ENCODE measurements at regions not wholly inside any gene's neighbourhood (a gene's known extent, or its start where the extent isn't known, plus 50 kb on each side); places are given as distances from the start of the nearest gene placed in this dataset.

DNA sequence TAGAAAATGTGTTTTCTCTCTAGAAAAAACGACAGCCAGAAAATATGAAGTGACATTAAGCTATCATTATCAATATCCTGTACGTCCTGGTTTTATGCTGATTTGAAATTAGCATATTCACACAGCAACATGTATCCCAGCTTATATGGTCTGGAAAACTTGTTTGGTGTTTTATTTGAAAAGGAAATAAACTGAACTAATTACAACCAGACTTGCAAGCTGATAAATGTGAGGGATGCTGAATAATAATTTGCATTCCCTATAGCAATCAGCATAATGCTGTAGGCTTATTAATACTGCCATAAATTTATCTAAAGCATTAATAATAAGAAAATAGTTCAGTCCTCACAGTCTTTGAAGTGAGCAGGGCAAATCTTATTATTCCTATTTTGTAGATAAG, 336.9 kb upstream of the UMPS start:
- no peak overlapping the region for H3K4me3 ChIP-seq (ENCODE audit: control insufficient read depth, low read depth, low read length)
- DNase-seq (ENCODE audit: low read depth) = no peak
- TF ChIP-seq, protein P1, sequence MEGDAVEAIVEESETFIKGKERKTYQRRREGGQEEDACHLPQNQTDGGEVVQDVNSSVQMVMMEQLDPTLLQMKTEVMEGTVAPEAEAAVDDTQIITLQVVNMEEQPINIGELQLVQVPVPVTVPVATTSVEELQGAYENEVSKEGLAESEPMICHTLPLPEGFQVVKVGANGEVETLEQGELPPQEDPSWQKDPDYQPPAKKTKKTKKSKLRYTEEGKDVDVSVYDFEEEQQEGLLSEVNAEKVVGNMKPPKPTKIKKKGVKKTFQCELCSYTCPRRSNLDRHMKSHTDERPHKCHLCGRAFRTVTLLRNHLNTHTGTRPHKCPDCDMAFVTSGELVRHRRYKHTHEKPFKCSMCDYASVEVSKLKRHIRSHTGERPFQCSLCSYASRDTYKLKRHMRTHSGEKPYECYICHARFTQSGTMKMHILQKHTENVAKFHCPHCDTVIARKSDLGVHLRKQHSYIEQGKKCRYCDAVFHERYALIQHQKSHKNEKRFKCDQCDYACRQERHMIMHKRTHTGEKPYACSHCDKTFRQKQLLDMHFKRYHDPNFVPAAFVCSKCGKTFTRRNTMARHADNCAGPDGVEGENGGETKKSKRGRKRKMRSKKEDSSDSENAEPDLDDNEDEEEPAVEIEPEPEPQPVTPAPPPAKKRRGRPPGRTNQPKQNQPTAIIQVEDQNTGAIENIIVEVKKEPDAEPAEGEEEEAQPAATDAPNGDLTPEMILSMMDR (IDR thresholded peaks at IDR 0.05; ENCODE audit: control insufficient read depth, insufficient read depth, low read depth, low read length, missing control alignments) = no peak

DNA sequence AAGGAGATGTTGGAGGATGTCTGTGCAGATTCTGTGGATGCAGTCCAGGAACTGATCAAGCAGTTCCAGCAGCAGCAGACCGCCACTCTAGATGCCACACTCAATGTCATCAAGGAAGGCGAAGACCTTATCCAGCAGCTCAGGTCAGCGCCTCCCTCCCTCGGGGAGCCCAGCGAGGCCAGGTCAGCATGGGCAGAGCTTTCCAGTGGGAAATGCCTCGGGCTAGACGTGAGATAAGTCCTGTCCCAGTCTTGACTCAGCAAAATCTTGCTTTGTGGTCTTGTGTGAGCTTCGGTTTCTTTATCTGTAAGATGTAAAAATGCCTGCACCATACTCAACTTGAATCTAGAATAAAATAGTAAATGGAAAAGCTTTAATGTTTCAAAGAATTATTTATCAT, 335.1 kb upstream of the UMPS start:
- H3K4me3 ChIP-seq (ENCODE audit: control insufficient read depth, low read depth, low read length) = no peak overlapping the region
- DNase-seq (ENCODE audit: low read depth) = no peak
- TF ChIP-seq, protein P1 (IDR thresholded peaks at IDR 0.05; ENCODE audit: control insufficient read depth, insufficient read depth, low read depth, low read length, missing control alignments) = no peak

DNA sequence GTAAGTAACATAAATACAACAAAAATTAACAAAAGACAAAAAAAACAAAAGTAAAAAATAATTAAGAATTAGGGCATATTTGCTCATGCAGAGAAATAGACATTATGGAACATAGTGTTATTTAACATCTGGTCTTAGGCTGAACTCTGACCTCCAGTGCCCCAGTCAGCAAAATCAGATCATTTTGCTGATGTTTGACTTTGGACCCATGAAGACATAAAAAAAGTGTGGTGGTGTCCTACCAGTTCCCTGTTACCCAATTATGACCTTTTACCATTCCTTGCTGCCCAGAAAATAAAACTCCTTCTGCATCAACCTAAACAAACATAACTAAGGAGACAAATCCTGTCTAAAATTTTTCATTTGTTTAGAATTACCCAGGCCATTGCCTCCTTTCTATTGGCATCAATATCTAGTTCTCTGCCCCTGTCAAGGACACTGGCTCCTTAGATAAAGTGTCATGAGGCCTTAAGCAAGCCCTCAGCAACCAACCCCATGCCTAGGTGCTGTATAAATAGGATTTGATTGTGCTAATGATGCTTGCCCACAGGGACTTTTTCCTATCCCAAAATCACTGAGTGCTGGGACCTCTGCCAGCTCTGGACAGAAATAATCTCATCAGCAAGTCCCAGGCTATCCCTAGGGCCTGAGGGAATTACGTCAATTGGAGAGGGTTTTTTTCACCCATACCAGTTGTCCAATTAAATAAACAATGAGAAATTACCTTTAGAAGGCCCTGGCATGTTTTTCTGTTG, 334.5 kb upstream of the UMPS start:
- H3K4me3 ChIP-seq (ENCODE audit: control insufficient read depth, low read depth, low read length) = no peak overlapping the region
- no peak for DNase-seq (ENCODE audit: low read depth)
- TF ChIP-seq, protein P1 (IDR thresholded peaks at IDR 0.05; ENCODE audit: control insufficient read depth, insufficient read depth, low read depth, low read length, missing control alignments) = no peak

DNA sequence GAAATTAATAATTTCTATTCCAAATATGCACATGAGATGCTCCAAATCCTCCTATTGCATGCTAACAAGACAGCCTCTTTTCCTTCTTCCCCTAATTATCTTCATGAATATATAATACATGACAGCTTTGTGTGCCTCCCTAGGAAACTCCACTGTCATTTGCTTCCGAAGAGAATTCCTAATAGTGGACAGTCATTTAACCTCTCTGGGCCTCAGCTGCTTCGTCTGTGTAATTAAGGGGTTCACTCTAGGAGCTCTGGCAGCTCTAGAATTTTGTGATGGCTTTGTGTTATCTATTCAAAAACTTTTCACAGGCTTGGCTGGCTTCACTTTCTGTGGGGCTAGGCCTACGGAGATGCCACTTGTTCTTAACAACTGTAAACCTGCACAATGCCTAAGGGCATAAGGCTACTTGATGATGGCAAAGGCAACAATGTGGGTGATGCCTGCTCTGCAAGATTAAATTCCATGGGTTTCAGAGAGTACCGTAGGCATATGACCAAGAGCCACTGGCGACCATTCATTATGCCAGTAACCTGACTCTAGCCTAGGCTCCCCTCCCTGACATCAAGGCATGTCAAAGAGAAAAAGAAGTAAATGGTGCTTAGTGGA, 333.8 kb upstream of the UMPS start:
- TF ChIP-seq, protein P1 (IDR thresholded peaks at IDR 0.05; ENCODE audit: control insufficient read depth, insufficient read depth, low read depth, low read length, missing control alignments) = no peak
- DNase-seq (ENCODE audit: low read depth) = no peak
- no peak overlapping the region for H3K4me3 ChIP-seq (ENCODE audit: control insufficient read depth, low read depth, low read length)

DNA sequence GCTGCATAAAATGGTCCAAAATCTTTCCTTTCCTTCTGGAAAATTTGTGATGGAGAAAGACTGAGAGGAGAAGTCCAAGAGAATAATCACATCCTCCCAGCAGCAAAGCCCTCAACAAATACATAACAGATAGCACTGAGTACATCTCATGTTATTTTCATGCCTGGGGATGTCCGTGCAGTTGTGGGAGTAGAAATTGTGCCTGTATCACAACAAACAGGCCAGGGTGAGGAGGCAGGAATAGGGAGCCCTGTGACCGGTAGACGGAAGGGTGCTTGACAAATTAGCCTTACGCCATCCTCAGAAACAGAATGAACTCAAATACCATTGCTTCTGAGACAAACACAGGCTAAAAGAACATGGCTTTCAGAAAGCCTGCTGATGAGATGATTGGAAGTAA, 333.2 kb upstream of the UMPS start:
- TF ChIP-seq, protein P1 (IDR thresholded peaks at IDR 0.05; ENCODE audit: control insufficient read depth, insufficient read depth, low read depth, low read length, missing control alignments) = no peak
- DNase-seq (ENCODE audit: low read depth) = no peak
- H3K4me3 ChIP-seq (ENCODE audit: control insufficient read depth, low read depth, low read length) = no peak overlapping the region

DNA sequence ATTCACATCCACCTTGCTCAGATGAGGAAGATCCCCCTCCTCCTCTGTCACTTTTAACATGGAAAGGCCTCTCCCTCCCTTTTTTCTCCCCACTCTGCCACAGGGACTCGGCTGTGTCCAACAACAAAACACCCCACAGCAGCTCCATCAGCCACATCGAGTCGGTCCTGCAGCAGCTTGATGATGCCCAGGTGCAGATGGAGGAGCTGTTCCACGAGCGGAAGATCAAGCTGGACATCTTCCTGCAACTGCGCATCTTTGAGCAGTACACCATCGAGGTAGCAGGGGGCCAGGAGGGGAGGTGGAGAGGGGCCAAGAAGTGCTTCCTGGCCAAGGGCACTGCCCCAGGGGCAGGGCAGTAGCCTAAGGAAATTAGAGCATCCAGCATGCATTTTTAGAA, 331.7 kb upstream of the UMPS start:
- DNase-seq (ENCODE audit: low read depth) = no peak
- TF ChIP-seq, protein P1 (IDR thresholded peaks at IDR 0.05; ENCODE audit: control insufficient read depth, insufficient read depth, low read depth, low read length, missing control alignments) = no peak
- no peak overlapping the region for H3K4me3 ChIP-seq (ENCODE audit: control insufficient read depth, low read depth, low read length)
